Renal cortical epithelial cell (primary cell): ENCODE measurements at regions not wholly inside any gene's neighbourhood (a gene's known extent, or its start where the extent isn't known, plus 50 kb on each side); places are given as distances from the start of the nearest gene placed in this dataset.

Source experiments
- DNase-seq: peaks from one replicate; pipeline ENCODE4 v3.0.0-alpha.2; 2011; ENCODE audit warnings: low read depth

DNA sequence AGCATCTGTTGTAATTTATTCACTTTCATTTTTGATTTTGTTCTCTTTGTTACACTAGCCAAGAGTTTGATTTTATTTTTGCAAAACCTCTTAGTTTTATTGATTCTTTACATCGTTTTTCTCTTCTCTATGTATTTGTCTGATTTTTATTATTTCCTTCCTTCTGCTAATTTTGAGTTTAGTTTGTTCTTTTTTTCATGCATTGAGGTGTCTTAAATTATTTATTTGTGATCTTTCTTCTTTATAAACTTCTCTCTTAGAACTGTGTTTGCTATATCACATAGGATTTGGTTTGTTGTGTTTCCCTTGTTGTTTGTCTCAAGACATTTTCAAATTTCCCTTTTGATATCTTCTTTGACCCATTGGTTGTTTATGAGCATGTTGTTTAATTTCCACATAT lies 51.7 kb upstream of the NFKBIA start:
- no peak for DNase-seq

DNA sequence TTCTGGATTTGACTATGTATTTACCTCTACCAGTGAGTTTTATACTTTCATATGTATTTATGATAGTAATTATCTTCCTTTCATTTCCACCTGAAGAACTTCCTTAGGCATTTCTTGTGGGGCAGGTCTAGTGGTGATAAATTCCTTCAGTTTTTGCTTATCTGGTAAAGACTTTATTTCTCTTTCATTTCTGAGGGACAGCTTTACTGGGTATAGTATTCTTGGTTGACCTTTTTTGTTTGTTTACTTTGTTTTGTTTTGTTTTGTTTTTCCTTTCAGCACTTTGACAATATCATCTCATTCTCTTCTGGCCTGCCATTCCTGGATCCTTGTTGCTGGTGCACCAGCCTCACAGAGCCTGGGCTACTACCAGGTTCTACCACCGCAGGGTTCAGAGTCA lies 53.9 kb upstream of the NFKBIA start:
- no peak for DNase-seq

DNA sequence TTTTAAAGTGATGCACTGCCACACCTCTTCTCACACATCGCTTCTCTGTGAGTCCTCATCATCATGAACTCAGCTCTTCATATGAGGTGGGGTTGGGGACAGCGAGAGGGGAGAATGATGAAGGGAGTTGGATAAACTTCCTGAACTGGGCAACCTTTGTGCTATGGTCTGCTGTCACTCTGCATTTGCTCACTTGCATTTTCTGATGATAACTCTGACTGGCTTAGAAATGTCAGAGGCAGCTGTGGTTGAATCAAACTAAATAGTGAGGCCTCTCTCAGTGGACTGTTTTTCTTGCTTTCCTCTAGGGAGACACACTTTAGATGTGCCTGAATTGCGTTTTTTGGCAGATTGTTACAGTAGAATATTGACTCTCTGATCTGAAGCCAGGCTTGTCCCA lies 55.2 kb upstream of the NFKBIA start:
- DNase-seq, result no peak

DNA sequence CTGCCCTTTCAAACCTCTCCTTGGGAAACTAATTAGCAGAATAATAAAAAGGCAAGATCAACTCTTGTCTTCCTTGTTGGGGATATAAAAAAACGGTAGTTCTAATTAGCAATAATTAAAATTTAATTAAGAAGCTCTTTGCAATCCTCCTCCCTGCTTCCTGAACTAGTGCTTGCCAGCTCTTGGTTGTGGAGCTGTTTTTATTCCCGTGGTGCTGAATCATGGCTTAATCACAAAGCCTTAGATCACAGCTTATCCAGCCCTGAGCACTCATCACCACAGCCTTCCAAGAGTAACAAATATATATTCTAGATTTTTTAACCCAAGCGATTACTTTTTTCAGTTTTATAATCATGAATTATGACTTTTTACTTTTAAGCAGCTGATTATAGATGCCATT lies 63.2 kb upstream of the INSM2 start:
- peak; percentile 37 for DNase-seq

DNA sequence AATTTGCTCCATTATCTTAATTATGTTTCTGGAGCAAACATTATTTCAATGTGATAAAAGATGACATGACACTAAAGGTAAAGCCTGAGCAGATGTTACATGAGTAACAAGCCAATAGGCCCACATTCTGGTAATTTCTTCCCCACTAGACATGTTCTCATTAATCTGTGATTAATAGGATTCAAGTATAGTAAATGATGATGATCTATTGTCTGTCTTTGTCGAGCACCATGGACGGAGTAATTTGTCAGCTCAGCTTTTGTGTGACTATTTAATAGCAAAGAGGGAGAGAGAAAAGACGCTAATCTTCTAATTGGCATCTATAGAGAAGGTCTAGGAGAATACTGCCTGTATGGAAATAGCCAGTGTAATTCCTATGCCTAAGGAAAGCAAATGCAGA lies 62.2 kb upstream of the INSM2 start:
- no peak for DNase-seq

DNA sequence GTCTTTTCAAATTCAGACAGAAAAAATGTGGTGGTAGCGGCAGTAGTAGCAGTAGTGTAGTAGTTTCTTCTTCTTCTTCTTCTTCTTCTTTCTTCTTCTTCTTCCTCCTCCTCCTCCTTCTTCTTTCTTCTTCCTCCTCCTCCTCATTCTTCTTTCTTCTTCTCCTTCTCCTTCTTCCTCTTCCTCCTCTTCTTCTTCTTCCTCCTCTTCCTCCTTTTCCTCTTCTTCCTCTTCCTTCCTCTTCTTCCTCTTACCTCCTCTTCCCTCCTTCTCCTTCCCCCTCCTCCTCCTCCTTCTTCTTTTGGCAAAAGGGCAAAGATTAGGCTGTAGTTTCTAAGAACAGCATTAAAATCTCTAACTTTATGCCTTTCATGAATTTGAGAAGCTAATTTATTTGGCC lies 59.6 kb upstream of the INSM2 start:
- DNase-seq, result no peak

DNA sequence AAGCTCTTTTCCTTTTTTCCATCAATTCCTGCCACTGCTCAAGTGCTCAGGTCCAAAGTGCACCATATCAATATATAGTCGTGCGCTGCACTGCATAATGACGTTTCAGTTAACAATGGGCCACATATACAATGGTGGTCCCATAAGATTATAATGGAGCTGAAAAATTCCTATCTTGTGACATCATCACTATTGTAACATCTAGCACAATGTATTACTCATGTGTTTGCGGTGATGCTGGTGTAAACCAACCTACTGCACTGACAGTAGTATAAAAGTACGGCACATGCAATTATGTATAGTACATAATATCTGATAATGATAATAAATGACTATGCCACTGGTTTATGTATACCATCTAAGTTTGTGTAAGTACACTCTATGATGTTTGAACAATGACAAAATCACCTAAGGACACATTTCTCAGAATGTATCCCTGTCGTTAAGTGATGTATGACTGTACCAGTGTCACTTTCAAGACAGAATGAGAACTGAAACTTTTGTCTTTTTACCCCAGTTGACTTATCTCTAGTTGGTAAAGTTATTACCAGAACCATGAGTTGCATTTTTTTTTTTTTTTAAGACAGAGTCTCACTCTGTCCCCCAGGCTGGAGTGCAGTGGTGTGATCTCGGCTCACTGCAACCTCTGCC lies 53.7 kb upstream of the INSM2 start:
- peak; percentile 4 for DNase-seq

DNA sequence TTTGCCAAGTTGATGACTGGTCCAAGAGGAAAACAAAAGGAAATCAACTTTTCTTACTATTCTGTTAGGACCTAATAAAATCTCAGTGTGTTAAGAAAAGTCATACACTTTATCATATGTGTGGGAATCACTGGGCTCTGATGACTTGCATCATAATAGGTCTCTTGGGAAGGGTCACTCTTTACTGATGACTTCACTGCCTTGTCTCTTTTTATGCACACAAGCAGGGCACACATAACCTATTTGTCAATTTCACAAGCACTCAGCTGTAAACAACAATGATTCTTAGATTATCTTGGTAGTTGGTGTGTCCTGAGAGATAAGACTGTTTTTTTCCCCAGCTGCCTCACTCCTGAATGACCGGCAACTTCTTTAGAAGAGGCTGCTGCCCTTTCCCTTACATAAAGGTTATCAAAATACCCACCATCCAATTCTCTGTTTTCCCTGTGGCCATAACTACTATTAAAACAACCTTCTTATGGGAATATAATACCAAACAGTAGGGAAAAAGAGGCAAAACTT lies 50.9 kb upstream of the INSM2 start:
- no peak for DNase-seq
